Vagina (tissue), 2 donors: ENCODE measurements at regions not wholly inside any gene's neighbourhood (a gene's known extent, or its start where the extent isn't known, plus 50 kb on each side); places are given as distances from the start of the nearest gene placed in this dataset.

Experiments
- CTCF ChIP-seq, 3 experiments: fragments of 450-650 bp in 2 of 3; fragments of 200-600 bp in 1 of 3; sonication (generic) in 1 of 3; IDR thresholded peaks; one replicate each; pipeline ENCODE4 v1.5.1; 2017 to 2019; ENCODE audit warnings: antibody characterized with exemption in 3 of 3, mild to moderate bottlenecking in 2 of 3, moderate library complexity in 2 of 3
- POLR2A ChIP-seq, 2 donors: fragments of 450-650 bp; IDR thresholded peaks; one replicate each; pipeline ENCODE4 v1.6.1; 2017; ENCODE audit warnings: antibody characterized with exemption in 2 of 2, mild to moderate bottlenecking in 2 of 2, moderate library complexity in 2 of 2
- POLR2AphosphoS5 ChIP-seq, 2 donors: sonication (generic); formaldehyde crosslinking; IDR thresholded peaks; one replicate each; pipeline ENCODE4 v1.9.0; 2017; ENCODE audit warnings: antibody characterized with exemption in 2 of 2, mild to moderate bottlenecking in 2 of 2, low read depth in 1 of 2; ENCODE audit not compliant: insufficient read depth in 1 of 2

DNA sequence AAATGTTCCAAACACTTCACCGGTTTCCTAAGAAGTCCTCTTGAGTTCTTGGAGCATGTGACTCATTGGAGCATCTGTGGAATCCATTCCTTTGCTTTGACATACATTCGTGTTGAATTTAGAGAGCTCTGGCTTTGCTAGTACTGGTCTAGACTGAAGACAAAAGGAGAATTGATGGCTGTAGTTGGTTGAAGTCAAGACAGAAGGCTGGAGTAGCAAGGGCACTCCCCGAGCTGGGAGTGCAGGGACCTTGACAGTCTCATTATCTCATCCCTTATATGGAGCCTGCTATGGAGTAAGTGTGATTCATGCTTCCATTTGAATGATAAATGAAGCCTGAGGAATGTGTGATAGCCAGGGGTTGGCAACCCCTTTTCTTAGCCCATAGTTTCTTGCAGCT, 1249.1 kb downstream of the TYW1 start:
- TF ChIP-seq CTCF (IDR thresholded peaks at IDR 0.05): no peak
- no peak for TF ChIP-seq POLR2A (IDR thresholded peaks at IDR 0.05)
- no peak for TF ChIP-seq POLR2AphosphoS5 (IDR thresholded peaks at IDR 0.05; ENCODE audit: insufficient read depth in 1 of 2, low read depth in 1 of 2)
